ENCODE measurements at regions not wholly inside any gene's neighbourhood (a gene's known extent, or its start where the extent isn't known, plus 50 kb on each side); places are given as distances from the start of the nearest gene placed in this dataset.

DNA sequence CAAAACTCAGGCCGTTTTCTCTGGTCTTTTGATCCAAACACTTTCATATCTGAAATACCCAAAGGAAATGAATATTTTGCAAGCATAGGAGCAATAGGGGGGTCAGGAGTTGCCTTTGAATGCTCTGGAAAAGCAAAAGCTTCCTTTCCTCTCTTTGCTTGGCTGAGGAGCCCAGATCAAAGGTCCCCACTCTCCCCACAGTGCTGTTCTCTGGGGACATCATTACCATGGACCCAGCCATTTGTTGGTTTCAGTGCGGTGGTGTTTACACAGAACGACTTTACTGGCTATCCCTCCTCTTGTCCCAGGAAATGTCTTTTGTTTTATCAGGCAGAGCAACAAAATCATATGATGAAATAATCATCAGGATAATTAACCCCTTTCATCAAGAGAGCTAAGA is 1089.1 kb downstream of the TBC1D22A start:
- TF ChIP-seq EZH2phosphoT487 (IDR thresholded peaks at IDR 0.05; ENCODE audit: low read length) (no peak), CTCF (IDR thresholded peaks at IDR 0.05; ENCODE audit: low read length) (no peak)

All from MM.1S (cell line).